GM12864 (cell line): ENCODE measurements at regions not wholly inside any gene's neighbourhood (a gene's known extent, or its start where the extent isn't known, plus 50 kb on each side); places are given as distances from the start of the nearest gene placed in this dataset.

Experiments used
- DNase-seq: peaks from one replicate; pipeline ENCODE4 v3.0.0-alpha.2; 2011; ENCODE audit warnings: low read depth
- H3K4me3 ChIP-seq: 2 replicates; pipeline ENCODE4 v1.5.1; 2011; ENCODE audit warnings: mild to moderate bottlenecking, low read depth, low read length, control low read depth
- TF ChIP-seq, protein P1 (sequence below): IDR thresholded peaks from 2 replicates; pipeline ENCODE4 v1.5.1; 2011; ENCODE audit warnings: low read depth, mild to moderate bottlenecking, moderate library complexity, low read length, control low read depth, inconsistent platforms; ENCODE audit errors: missing control alignments

- DNase-seq, result no peak
- no peak overlapping the region for H3K4me3 ChIP-seq
- TF ChIP-seq, protein P1, sequence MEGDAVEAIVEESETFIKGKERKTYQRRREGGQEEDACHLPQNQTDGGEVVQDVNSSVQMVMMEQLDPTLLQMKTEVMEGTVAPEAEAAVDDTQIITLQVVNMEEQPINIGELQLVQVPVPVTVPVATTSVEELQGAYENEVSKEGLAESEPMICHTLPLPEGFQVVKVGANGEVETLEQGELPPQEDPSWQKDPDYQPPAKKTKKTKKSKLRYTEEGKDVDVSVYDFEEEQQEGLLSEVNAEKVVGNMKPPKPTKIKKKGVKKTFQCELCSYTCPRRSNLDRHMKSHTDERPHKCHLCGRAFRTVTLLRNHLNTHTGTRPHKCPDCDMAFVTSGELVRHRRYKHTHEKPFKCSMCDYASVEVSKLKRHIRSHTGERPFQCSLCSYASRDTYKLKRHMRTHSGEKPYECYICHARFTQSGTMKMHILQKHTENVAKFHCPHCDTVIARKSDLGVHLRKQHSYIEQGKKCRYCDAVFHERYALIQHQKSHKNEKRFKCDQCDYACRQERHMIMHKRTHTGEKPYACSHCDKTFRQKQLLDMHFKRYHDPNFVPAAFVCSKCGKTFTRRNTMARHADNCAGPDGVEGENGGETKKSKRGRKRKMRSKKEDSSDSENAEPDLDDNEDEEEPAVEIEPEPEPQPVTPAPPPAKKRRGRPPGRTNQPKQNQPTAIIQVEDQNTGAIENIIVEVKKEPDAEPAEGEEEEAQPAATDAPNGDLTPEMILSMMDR, result no peak
Measured at GRCh38 chr12:93179792-93180191, 197.9 kb upstream of the NUDT4 start.

- TF ChIP-seq, protein P1, result no peak
- no peak overlapping the region for H3K4me3 ChIP-seq
Measured at GRCh38 chr12:93180566-93180965, 197.2 kb upstream of the NUDT4 start.

GRCh38 chr12:93181409-93181965 lies 196.2 kb upstream of the NUDT4 start:
- H3K4me3 ChIP-seq, result no peak overlapping the region
- TF ChIP-seq, protein P1, result no peak
- DNase-seq, result no peak

More at GRCh38 chr12:93180566-93180965, 197.2 kb upstream of the NUDT4 start:
- DNase-seq, result no peak

DNA sequence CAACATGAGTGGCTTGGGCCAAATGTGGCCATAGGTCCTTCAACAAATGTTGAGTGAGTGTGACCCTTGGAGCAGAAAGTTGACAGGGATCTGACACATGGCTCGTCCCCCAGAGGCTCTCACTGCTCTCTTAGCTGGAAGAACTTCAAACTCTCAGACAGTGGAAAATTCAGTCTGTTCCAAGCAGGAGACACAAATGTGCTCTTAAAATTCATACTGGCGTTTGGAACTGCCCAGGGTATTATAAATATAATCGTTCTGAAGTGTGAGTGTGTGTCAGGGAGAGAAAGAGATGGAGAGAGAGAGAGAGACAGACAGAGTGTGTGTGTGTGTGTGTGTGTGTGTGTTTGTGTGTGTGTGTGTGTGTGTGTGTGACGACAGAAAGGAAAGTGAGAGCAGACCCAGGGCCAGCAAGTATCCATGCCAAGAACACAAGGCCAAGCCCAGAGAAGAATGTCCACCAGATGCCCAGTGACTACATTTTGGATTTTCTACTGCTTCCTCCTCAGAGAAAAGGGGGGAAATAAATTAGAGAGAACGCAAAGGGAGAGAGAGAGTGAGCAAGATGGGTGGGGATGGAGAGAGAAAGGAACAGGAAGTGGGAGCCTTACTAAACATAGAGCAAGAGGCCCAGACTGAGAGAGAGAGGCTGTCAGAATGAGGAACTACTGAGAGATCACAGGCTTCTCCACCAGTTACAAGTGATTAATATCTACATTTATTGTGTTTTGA lies 193.6 kb upstream of the NUDT4 start:
- TF ChIP-seq, protein P1, result no peak
- peak; percentile 73 for DNase-seq

GRCh38 chr12:93184672-93185368 lies 192.9 kb upstream of the NUDT4 start:
- no peak for DNase-seq
- H3K4me3 ChIP-seq, result no peak overlapping the region
- TF ChIP-seq, protein P1, result no peak

More for the DNA sequence above, 193.6 kb upstream of the NUDT4 start:
- H3K4me3 ChIP-seq, result no peak overlapping the region

- TF ChIP-seq, protein P1, result no peak
- no peak for DNase-seq
- H3K4me3 ChIP-seq, result no peak overlapping the region
Measured at GRCh38 chr12:93185369-93185741, 192.4 kb upstream of the NUDT4 start.

DNA sequence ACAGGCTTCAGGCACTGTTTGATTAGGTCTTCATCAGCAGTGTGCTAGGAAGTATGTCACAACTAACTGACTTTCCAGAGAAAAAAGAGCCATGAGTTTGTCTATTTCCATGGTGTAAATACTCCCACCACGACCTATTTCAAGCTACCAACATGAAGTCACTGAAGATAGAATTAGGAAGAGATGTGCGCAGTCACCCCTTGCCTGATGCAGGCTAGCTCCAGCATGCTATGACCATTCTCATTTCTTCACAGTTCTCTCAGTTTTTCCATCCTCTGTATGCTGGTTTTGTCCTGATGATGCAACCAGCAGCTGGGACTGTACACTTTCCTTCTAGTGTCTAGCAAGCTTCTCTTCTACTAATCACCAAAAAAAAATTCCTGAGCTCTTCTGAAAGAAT lies 191.6 kb upstream of the NUDT4 start:
- DNase-seq, result no peak
- no peak overlapping the region for H3K4me3 ChIP-seq
- TF ChIP-seq, protein P1, result no peak
